Right ventricle myocardium inferior (tissue), 1 donor: ENCODE measurements at regions not wholly inside any gene's neighbourhood (a gene's known extent, or its start where the extent isn't known, plus 50 kb on each side); places are given as distances from the start of the nearest gene placed in this dataset.
"Not testable (repeated sequence)": the region's sequence is repeated elsewhere in the genome, so short reads cannot be mapped to it uniquely, and the experiment has no call there.

Experiments
- ATAC-seq: fragments of 200-7000 bp; cut with Tn5 transposase; one replicate; pipeline ENCODE4 v1.9.1; 2020; ENCODE audit warnings: mild to moderate bottlenecking, moderate library complexity
- DNase-seq: peaks from one replicate; pipeline ENCODE4 v3.0.0; 2021; ENCODE audit errors: missing footprints
- intact Hi-C: fragments of 100-400 bp; cut with DNase I; formaldehyde crosslinking; loops from one replicate; pipeline ENCODE4 v1.11.0; 2022
- donor health status: DM: no; HTN: yes; CAD: no; lungs with severe emphysema.

GRCh38 chr14:43792980-43793379 is 714.1 kb downstream of the FSCB start:
- intact Hi-C loops: no loop called here
- DNase-seq (no peak), ATAC-seq (no peak)

- DNase-seq (no peak), ATAC-seq (no peak)
- intact Hi-C loops: no loop called here
These were observed 716.4 kb downstream of the FSCB start for GRCh38 chr14:43790681-43791080.

GRCh38 chr14:43789458-43789857 is 717.6 kb downstream of the FSCB start:
- DNase-seq (no peak), ATAC-seq (no peak)
- intact Hi-C loops: no loop called here

- intact Hi-C loops: no loop called here
- DNase-seq: peak; percentile 37
- ATAC-seq: no peak
These were observed 720.9 kb downstream of the FSCB start for GRCh38 chr14:43786066-43786762.

DNA sequence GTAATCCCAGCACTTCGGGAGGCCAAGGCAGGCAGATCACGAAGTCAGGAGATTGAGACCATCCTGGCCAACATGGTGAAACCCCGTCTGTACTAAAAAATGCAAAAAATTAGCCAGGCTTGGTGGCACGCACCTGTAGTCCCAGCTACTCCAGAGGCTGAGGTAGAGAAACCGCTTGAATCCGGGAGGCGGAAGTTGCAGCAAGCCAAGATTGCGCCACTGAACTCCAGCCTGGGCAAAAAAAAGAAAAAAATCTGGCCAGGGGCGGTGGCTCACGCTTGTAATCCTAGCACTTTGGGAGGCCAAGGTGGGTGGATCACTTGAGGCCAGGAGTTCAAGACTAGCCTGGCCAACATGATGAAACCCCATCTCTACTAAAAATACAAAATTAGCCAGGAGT is 722.7 kb downstream of the FSCB start:
- ATAC-seq, intact Hi-C loops, DNase-seq: not testable (repeated sequence)

- intact Hi-C loops: no loop called here
- DNase-seq (no peak), ATAC-seq (no peak)
These were observed 728.0 kb downstream of the FSCB start for GRCh38 chr14:43778937-43779639.

GRCh38 chr14:43778570-43778936 is 728.5 kb downstream of the FSCB start:
- DNase-seq: no peak
- intact Hi-C loops: no loop called here
- no peak for ATAC-seq

DNA sequence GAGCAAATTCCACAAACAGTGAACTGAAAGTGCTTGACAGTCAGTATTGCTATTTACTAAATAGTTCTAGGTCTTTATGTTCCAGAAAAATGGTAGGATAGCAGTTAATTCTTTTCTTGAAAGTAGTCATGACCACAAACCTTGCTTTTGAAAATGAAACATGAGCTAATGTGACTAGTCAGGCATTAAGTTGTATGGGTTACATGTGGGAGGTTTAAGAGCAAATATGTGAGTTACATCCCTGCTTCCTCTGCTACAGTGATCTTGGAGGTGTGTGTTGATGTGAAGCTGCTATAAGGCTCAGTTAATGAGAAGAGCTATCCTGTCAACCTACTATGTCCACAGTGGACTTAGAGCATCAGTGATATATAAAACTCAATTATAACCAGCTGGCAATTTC is 741.6 kb downstream of the FSCB start:
- intact Hi-C loops: no loop called here
- no peak for ATAC-seq

GRCh38 chr14:43764433-43764832 is 742.6 kb downstream of the FSCB start:
- no peak for DNase-seq
- ATAC-seq: no peak
- intact Hi-C loops: no loop called here

More for the DNA sequence above, 741.6 kb downstream of the FSCB start:
- DNase-seq: no peak

- intact Hi-C loops: no loop called here
- DNase-seq: no peak
- ATAC-seq: no peak
These were observed 751.4 kb downstream of the FSCB start for GRCh38 chr14:43755707-43756106.

- no peak for ATAC-seq
- intact Hi-C loops: no loop called here
- DNase-seq: no peak
These were observed 752.2 kb downstream of the FSCB start for GRCh38 chr14:43754838-43755237.

GRCh38 chr14:43745746-43746145 is 761.3 kb downstream of the FSCB start:
- ATAC-seq: no peak
- DNase-seq: no peak
- intact Hi-C loops: no loop called here

GRCh38 chr14:43735932-43736331 is 771.2 kb downstream of the FSCB start:
- DNase-seq (no peak), ATAC-seq (no peak)
- intact Hi-C loops: no loop called here

GRCh38 chr14:43729143-43729542 is 777.9 kb downstream of the FSCB start:
- no peak for ATAC-seq
- DNase-seq: no peak
- intact Hi-C loops: no loop called here

DNA sequence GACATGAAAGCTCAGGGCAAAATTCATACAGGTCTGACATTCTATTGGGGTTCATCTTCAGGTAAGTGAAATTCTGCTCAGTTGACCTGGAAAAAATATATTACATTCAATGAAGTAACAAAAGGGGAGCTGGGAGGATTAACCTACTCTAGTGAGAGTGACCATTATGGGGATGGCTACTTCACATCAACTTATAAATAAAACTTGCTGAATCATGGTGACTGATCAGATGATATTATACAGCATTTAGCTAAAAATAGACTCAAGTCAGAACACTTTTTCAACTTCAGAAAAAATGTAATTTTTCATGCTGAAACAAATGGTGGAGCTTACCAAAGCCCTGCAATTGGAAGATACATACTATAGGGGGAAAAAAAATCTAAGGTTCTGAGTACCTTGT is 800.2 kb downstream of the FSCB start:
- ATAC-seq: no peak
- no peak for DNase-seq
- intact Hi-C loops: no loop called here

DNA sequence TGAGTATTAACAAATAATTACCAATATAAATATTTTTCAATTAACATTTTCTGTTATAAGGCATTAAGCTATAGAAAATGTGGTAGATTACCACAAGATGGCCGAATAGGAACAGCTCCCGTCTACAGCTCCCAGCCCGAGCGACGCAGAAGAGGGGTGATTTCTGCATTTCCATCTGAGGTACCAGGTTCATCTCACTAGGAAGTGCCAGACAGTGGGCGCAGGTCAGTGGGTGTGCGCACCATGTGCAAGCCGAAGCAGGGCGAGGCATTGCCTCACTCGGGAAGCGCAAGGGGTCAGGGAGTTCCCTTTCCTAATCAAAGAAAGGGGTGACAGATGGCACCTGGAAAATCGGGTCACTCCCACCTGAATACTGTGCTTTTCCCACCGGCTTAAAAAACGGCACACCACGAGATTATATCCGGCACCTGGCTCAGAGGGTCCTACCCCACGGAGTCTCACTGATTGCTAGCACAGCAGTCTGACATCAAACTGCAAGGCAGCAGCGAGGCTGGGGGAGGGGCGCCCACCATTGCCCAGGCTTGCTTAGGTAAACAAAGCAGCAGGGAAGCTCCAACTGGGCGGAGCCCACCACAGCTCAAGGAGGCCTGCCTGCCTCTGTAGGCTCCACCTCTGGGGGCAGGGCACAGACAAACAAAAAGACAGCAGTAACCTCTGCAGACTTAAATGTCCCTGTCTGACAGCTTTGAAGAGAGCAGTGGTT is 808.4 kb downstream of the FSCB start:
- ATAC-seq, DNase-seq, intact Hi-C loops: not testable (repeated sequence)

DNA sequence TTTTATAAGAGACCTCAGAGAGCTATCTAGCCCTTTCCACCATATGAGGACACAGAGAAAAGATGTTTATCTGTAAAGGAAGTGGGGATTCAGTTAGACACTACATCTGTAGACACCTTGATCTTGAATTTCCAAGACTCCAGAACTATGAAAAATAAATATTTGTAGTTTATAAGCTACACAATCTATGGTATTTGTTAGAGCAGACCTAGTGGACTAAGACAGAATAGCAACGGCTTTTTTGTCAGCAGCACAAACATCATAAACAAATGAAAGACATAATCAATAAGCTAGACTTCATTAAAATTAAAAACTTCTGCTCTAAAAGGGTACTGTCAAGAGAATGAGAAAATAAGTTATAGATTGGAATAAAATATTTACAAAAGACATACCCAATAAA is 810.1 kb downstream of the FSCB start:
- intact Hi-C loops: no loop called here
- no peak for ATAC-seq
- no peak for DNase-seq

GRCh38 chr14:43692706-43693105 is 814.4 kb downstream of the FSCB start:
- no peak for ATAC-seq
- DNase-seq: no peak
- intact Hi-C loops: no loop called here

GRCh38 chr14:43687921-43688320 is 819.2 kb downstream of the FSCB start:
- ATAC-seq (no peak), DNase-seq (no peak)
- intact Hi-C loops: no loop called here

DNA sequence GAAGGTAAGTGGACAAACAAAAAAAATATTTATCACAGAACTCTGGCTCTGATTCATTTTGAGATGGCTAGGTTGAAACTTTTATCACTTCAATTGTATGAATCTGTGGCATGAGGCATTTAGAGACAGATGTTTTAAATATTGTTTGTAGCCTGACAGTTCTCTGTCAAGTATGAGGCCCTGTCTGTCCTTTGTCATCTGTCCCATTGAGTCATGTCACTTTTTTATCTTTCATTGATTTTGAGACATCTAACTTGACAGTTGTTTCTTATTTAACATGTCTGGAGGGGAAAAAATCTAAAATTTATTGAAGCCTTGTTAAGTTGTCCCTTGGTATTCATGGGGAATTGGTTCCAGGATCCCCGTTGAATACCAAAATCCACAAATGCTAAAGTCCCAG is 829.5 kb downstream of the FSCB start:
- ATAC-seq (no peak), DNase-seq (no peak)
- intact Hi-C loops: no loop called here
